Fibroblast of lung (primary cell): ENCODE measurements at regions not wholly inside any gene's neighbourhood (a gene's known extent, or its start where the extent isn't known, plus 50 kb on each side); places are given as distances from the start of the nearest gene placed in this dataset.
A peak's percentile ranks its signal among the peaks of the same experiment; 100 is the strongest.

Experiments used
- DNase-seq, 2 donors: peaks; one replicate each; pipeline versions ENCODE4 v3.0.0 to v3.0.0-alpha.2; 2010; ENCODE audit warnings: low read depth in 2 of 2
- H2AFZ ChIP-seq: 2 replicates; pipeline ENCODE4 v1.5.1; 2012; ENCODE audit warnings: low read length, control low read depth, inconsistent platforms
- H3K27ac ChIP-seq: 2 replicates; pipeline ENCODE4 v1.5.1; 2011; ENCODE audit warnings: low read length, control low read depth; ENCODE audit not compliant: insufficient read depth
- H3K27me3 ChIP-seq: 2 replicates; pipeline ENCODE4 v1.5.1; 2011; ENCODE audit warnings: mild to moderate bottlenecking, low read length; ENCODE audit not compliant: control insufficient read depth, insufficient read depth
- H3K36me3 ChIP-seq: 2 replicates; pipeline ENCODE4 v1.5.1; 2011; ENCODE audit warnings: low read length; ENCODE audit not compliant: control insufficient read depth, insufficient read depth
- H3K4me1 ChIP-seq: 2 replicates; pipeline ENCODE4 v1.5.1; 2011; ENCODE audit warnings: low read length; ENCODE audit not compliant: control insufficient read depth, insufficient read depth; ENCODE audit errors: extremely low read depth
- H3K4me2 ChIP-seq: 2 replicates; pipeline ENCODE4 v1.5.1; 2011; ENCODE audit warnings: low read length, control low read depth; ENCODE audit not compliant: insufficient read depth; ENCODE audit errors: extremely low read depth
- H3K4me3 ChIP-seq, 4 experiments: fragments of 200-600 bp in 1 of 4; sonication (generic) in 1 of 4; replicated peaks in 1 of 4; 2 replicates each; pipeline ENCODE4 v1.5.1; 2011 to 2016; ENCODE audit warnings: low read length in 4 of 4, low read depth in 3 of 4, mild to moderate bottlenecking in 3 of 4, control low read depth in 2 of 4, inconsistent platforms in 1 of 4, mixed read lengths in 1 of 4; ENCODE audit not compliant: insufficient read depth in 1 of 4; ENCODE audit errors: control extremely low read depth in 1 of 4
- H3K79me2 ChIP-seq: 2 replicates; pipeline ENCODE4 v1.5.1; 2012; ENCODE audit warnings: mild to moderate bottlenecking, low read length, inconsistent platforms; ENCODE audit not compliant: control insufficient read depth, insufficient read depth
- H3K9ac ChIP-seq: 2 replicates; pipeline ENCODE4 v1.5.1; 2011; ENCODE audit warnings: mild to moderate bottlenecking, low read length, control low read depth; ENCODE audit not compliant: insufficient read depth
- H3K9me3 ChIP-seq: 2 replicates; pipeline ENCODE4 v1.5.1; 2012; ENCODE audit warnings: low read depth, low read length; ENCODE audit not compliant: control insufficient read depth, insufficient read depth
- H4K20me1 ChIP-seq: 2 replicates; pipeline ENCODE4 v1.5.1; 2011; ENCODE audit warnings: low read length; ENCODE audit not compliant: control insufficient read depth, insufficient read depth; ENCODE audit errors: extremely low read depth
- EZH2 ChIP-seq: IDR thresholded peaks from 2 replicates; pipeline ENCODE4 v1.5.1; 2012; ENCODE audit warnings: low read length, control low read depth, mild to moderate bottlenecking; ENCODE audit errors: missing control alignments
- TF ChIP-seq, protein P1 (sequence below), 2 donors: IDR thresholded peaks in 1 of 2; conservative IDR thresholded peaks in 1 of 2; 1 replicate in 1 of 2; 2 replicates in 1 of 2; pipeline ENCODE4 v1.5.1; 2011 to 2012; ENCODE audit warnings: low read length in 2 of 2, control low read depth in 1 of 2, inconsistent platforms in 1 of 2, low read depth in 1 of 2, mild to moderate bottlenecking in 1 of 2

DNA sequence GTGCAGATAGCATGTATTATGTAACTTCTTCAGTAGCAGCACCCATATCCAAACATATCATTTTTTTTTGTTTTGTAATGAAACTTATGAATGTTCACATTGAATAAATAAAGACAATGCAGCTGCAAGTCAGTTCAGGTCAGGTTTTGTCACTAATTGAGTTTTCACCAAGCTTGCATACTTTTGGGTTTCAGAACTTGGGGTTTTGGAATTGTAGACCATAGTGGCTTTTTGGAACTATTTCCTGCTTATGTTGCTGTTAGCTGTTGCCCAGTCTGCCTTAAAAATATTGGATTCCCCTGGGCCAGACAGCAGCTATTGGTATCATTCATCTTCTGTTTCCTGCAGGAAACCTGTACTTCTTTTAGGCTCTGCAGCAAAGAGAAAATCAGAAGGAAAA is 113.4 kb upstream of the LIMCH1 start:
- Histone ChIP-seq H3K9ac (no peak overlapping the region), H3K27me3 (no peaks in the 10 kb centered on the region), H3K27ac (no peak overlapping the region), H3K4me3 (no peak overlapping the region), H3K4me1 (no peaks in the 10 kb centered on the region), H4K20me1 (no peaks in the 10 kb centered on the region), H3K36me3 (no peaks in the 10 kb centered on the region), H2AFZ (no peak overlapping the region), H3K4me2 (no peak overlapping the region), H3K9me3 (no peaks in the 10 kb centered on the region), H3K79me2 (no peaks in the 10 kb centered on the region)
- TF ChIP-seq, protein P1, sequence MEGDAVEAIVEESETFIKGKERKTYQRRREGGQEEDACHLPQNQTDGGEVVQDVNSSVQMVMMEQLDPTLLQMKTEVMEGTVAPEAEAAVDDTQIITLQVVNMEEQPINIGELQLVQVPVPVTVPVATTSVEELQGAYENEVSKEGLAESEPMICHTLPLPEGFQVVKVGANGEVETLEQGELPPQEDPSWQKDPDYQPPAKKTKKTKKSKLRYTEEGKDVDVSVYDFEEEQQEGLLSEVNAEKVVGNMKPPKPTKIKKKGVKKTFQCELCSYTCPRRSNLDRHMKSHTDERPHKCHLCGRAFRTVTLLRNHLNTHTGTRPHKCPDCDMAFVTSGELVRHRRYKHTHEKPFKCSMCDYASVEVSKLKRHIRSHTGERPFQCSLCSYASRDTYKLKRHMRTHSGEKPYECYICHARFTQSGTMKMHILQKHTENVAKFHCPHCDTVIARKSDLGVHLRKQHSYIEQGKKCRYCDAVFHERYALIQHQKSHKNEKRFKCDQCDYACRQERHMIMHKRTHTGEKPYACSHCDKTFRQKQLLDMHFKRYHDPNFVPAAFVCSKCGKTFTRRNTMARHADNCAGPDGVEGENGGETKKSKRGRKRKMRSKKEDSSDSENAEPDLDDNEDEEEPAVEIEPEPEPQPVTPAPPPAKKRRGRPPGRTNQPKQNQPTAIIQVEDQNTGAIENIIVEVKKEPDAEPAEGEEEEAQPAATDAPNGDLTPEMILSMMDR (conservative IDR thresholded peaks at IDR 0.05 in 1 of 2, IDR thresholded peaks at IDR 0.05 in 1 of 2; ENCODE audit: low read depth in 1 of 2, low read length in 2 of 2), result no peak
- no peak for TF ChIP-seq EZH2
- DNase-seq, result peak in 1 of 2 donors; percentile 51

DNA sequence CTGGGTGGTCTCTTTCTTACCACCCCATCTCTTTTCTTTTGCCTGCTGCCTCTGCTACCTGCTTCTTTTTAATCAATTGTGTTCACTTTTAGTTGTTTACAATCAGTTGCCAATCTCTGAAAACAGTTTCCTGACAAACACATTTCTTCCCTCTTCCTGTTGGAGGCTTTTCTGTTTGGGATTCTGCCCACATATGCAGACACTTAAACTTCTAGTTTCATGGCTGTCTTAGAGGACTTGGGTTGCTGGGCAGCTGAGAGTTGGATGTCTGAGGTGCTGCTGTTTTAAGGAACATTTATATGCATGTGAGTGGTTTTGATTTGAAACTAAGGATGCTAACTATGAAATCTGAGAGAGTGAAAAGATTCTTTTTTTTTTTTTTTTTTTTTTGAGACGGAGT is 112.3 kb upstream of the LIMCH1 start:
- DNase-seq, result no peak
- H3K36me3 ChIP-seq, result no peaks in the 10 kb centered on the region
- H4K20me1 ChIP-seq, result no peaks in the 10 kb centered on the region
- no peaks in the 10 kb centered on the region for H3K27me3 ChIP-seq
- no peak overlapping the region for H3K9ac ChIP-seq
- H3K27ac ChIP-seq, result no peak overlapping the region
- no peak overlapping the region for H2AFZ ChIP-seq
- H3K4me3 ChIP-seq, result no peak overlapping the region
- H3K4me2 ChIP-seq, result no peak overlapping the region
- TF ChIP-seq, protein P1 (conservative IDR thresholded peaks at IDR 0.05 in 1 of 2, IDR thresholded peaks at IDR 0.05 in 1 of 2; ENCODE audit: low read depth in 1 of 2, low read length in 2 of 2), result no peak
- TF ChIP-seq EZH2, result no peak
- H3K79me2 ChIP-seq, result no peaks in the 10 kb centered on the region
- H3K9me3 ChIP-seq, result no peaks in the 10 kb centered on the region
- H3K4me1 ChIP-seq, result no peaks in the 10 kb centered on the region

DNA sequence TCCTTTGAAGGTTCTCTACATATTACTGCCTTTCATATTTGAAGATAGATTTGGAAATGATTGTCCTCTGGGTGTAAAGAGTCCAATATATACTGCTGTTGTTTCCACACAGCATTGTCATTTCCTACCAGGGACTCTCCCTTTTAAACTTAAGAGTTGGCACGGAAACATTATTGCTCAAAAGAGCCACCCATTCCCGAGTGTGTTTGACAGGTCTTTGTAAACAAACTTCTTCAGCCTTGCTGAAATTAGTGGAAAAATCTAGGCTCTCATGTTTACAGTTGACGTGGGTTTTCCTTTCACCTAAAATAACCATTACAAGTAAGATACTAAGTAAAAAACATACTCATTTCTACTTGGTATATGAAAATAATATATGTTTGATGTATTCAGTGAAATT is 111.4 kb upstream of the LIMCH1 start:
- Histone ChIP-seq H3K4me1 (no peaks in the 10 kb centered on the region), H3K4me3 (no peak overlapping the region), H3K4me2 (no peak overlapping the region), H4K20me1 (no peaks in the 10 kb centered on the region), H3K79me2 (no peaks in the 10 kb centered on the region), H2AFZ (no peak overlapping the region), H3K36me3 (no peaks in the 10 kb centered on the region), H3K27ac (no peak overlapping the region), H3K27me3 (no peaks in the 10 kb centered on the region), H3K9ac (no peak overlapping the region), H3K9me3 (no peaks in the 10 kb centered on the region)
- TF ChIP-seq, protein P1 (conservative IDR thresholded peaks at IDR 0.05 in 1 of 2, IDR thresholded peaks at IDR 0.05 in 1 of 2; ENCODE audit: low read depth in 1 of 2, low read length in 2 of 2), result no peak
- no peak for TF ChIP-seq EZH2
- peak in 1 of 2 donors; percentile 56 for DNase-seq
